GM21526 (cell line): ENCODE measurements at regions not wholly inside any gene's neighbourhood (a gene's known extent, or its start where the extent isn't known, plus 50 kb on each side); places are given as distances from the start of the nearest gene placed in this dataset.
"Not testable (repeated sequence)": the region's sequence is repeated elsewhere in the genome, so short reads cannot be mapped to it uniquely, and the experiment has no call there.

Experiments
- ATAC-seq: cut with Tn5 transposase; IDR thresholded peaks from one replicate; pipeline ENCODE4 v1.9.1; 2021; ENCODE audit warnings: moderate library complexity; ENCODE audit not compliant: unreplicated experiment, low FRiP score

- no peak for ATAC-seq
Observed at GRCh38 chr6:8181951-8182845, 79.8 kb upstream of the EEF1E1 start.

DNA sequence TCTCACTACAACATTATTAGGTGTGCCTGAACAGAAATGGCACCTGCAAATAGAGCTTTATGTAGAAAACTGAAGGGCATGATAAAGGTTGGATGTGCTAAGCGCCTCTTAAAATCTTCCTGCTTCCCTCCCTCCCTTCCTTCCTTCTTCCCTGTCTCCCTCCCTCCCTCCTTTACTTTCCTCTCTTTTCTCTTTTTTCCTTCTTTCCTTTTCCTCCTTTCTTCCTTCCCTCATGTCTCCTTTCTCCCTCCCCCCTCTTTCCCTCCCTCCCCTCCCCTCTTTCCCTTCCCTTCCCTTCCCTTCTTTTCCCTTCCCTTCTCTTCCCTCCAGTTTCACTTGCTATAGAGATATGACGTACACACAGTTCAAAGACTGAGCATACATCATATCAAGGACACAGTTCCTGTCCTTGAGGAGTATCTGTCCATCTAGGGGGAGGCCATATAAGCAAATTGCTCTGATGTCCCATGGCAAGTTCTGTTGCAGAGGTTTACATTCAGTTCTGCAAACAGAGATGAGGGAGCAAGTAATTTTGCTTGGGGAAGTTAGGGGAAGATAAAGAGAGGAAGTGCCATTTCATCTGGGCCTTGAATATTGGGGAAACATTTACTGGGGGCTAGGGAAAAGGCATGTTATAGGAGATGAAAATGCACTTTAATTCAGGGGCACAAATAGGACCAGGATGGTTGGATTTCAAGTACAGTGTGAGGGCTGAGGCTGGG, 79.0 kb upstream of the EEF1E1 start:
- ATAC-seq = no peak

GRCh38 chr6:8180327-8181159, 78.2 kb upstream of the EEF1E1 start:
- no peak for ATAC-seq

DNA sequence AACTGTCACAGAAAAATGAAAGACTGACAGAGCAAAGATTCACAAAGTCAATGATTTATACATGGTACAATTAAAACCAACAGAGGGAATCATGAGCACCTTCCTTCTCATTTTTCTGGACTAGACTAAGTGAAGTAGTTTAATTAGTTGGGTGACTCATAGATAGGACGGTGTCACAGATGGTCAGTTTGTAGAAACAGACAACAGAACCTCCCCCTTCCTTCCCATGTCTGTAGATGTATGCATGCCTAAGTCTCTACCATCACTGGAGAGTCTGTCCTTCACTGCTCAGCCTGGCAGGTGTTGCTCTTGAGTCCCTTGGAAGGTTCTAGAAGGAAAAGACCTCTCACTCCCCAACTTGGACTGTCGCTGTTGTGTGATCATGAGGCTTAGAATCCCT, 75.4 kb upstream of the EEF1E1 start:
- ATAC-seq = no peak

- no peak for ATAC-seq
Observed at GRCh38 chr6:8175046-8175777, 72.9 kb upstream of the EEF1E1 start.

DNA sequence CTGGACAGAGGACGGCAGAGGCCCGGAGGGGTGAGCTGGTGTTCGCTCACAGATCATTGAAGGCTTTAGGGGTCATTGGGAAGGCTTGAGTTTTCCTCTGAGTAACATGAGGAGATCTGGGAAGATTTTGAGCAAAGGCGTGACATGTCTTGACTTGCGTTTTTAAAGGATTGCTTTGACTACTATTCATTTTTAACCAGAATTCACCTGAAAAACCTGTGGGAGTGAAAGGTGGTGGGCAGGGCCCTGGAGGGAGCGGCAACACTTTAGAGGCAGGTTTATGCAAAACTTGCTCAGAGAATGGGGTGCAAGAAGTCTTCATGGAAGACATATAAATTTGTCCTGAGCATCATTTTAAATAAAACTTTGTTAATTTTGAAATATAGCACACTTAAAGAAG, 72.2 kb upstream of the EEF1E1 start:
- ATAC-seq = no peak

DNA sequence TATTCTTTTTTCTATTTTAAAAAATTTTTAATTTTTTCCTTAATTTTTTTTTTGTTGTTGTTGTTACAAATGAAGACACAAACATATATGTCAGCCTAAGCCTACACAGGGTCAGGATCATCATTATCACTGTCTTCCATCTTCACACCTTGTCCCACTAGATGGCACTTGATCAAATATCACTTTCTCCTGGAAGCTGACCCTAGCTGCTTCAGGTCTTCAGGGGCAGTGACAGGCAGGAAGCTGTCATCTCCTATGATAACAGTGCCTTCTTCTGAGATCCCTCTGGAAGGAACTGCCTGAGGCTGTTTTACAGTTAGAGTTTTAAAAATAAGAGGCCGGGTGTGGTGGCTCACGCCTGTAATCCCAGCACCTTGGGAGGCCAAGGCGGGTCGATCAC, 70.2 kb upstream of the EEF1E1 start:
- ATAC-seq = no peak

DNA sequence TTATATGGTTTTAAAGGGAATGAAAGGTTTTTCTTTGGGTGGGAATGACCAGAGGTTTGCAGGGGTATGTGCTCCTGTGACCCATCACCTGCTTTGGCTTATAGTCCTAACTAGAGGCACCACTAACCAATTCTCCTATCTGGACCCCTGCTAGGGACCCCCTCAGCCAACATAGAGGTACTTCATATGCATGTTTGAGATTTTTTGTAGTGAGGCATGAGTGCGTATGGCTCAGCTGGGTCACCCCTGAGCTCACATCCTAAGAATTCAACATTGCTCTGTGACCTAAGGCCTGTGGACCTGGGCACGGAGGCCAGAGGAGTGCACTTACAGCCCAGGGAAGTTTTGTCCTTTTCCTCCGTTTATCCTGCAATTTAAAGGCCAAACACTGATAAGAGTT, 68.4 kb upstream of the EEF1E1 start:
- no peak for ATAC-seq

DNA sequence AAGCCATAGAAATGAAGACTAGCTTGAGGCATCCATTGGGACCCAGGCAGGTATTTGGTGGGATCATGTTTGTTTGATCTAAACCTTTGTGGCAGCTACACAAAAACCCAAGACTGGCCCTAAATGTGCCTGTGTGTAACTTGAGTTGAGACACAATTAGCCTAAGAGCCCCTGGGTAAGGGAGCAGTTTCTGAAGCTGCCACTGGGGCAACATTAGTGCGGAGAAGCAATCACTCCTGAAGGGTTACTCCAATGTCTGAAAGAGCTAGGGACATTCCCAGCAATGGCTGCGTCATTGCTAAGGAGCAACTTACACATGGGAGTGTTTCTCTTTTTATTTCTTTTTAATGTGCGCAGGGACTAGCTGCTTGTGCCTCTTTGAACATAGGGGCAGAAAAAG, 67.9 kb upstream of the EEF1E1 start:
- ATAC-seq = no peak

GRCh38 chr6:8166156-8166555, 63.8 kb upstream of the EEF1E1 start:
- ATAC-seq = no peak

- ATAC-seq = not testable (repeated sequence)
Observed at GRCh38 chr6:8165008-8165407, 62.7 kb upstream of the EEF1E1 start.

DNA sequence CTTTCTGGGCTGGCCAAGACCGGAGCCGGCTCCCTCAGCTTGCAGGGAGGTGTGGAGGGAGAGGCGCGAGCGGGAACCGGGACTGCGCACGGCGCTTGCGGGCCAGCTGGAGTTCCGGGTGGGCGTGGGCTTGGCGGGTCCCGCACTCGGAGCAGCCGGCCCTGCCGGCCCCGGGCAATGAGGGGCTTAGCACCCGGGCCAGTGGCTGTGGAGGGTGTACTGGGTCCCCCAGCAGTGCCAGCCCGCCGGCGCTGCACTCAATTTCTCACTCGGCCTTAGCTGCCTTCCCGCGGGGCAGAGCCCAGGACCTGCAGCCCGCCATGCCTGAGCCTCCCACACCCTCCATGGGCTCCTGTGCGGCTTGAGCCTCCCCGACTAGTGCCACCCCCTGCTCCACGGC, 61.9 kb upstream of the EEF1E1 start:
- ATAC-seq = not testable (repeated sequence)

- no peak for ATAC-seq
Observed at GRCh38 chr6:8159966-8160365, 57.6 kb upstream of the EEF1E1 start.

- ATAC-seq = no peak
Observed at GRCh38 chr6:8157839-8158238, 55.5 kb upstream of the EEF1E1 start.

- no peak for ATAC-seq
Observed at GRCh38 chr6:8155259-8156012, 53.1 kb upstream of the EEF1E1 start.
